Natural killer cell (primary cell): ENCODE measurements at regions not wholly inside any gene's neighbourhood (a gene's known extent, or its start where the extent isn't known, plus 50 kb on each side); places are given as distances from the start of the nearest gene placed in this dataset.

Experiments
- ATAC-seq, 3 donors: fragments of 150-1000 bp in 2 of 3; fragments of 200-7000 bp in 1 of 3; cut with Tn5 transposase; 1 replicate in 1 of 3; 2 replicates in 2 of 3; pipeline ENCODE4 v1.10.0; 2021; ENCODE audit warnings: mild to moderate bottlenecking in 2 of 3, moderate library complexity in 2 of 3
- DNase-seq, 2 donors: peaks; one replicate each; pipeline versions ENCODE4 v3.0.0 to v3.0.0-alpha.2; 2013 to 2021; ENCODE audit warnings: mixed read lengths in 1 of 2
- H3K27ac ChIP-seq: one replicate; pipeline ENCODE4 v1.5.1; 2013; ENCODE audit warnings: mild to moderate bottlenecking, low read length
- H3K27me3 ChIP-seq: one replicate; pipeline ENCODE4 v1.6.1; 2013; ENCODE audit warnings: low read length; ENCODE audit not compliant: control insufficient read depth, insufficient read depth
- H3K36me3 ChIP-seq: one replicate; pipeline ENCODE4 v1.6.1; 2013; ENCODE audit warnings: low read length; ENCODE audit not compliant: control insufficient read depth, insufficient read depth
- H3K4me1 ChIP-seq: one replicate; pipeline ENCODE4 v1.6.1; 2013; ENCODE audit warnings: low read length; ENCODE audit not compliant: control insufficient read depth, insufficient read depth
- H3K4me3 ChIP-seq: one replicate; pipeline ENCODE4 v1.5.1; 2013; ENCODE audit warnings: low read length
- H3K9me3 ChIP-seq: one replicate; pipeline ENCODE4 v1.6.1; 2013; ENCODE audit warnings: low read length; ENCODE audit not compliant: control insufficient read depth, insufficient read depth
- H3K27ac Mint-ChIP-seq, 2 donors: one replicate each; pipeline ENCODE4 v1.8.0; 2022; ENCODE audit warnings: mild to moderate bottlenecking in 2 of 2, mixed read lengths in 2 of 2, moderate library complexity in 1 of 2
- H3K27me3 Mint-ChIP-seq, 2 donors: one replicate each; pipeline ENCODE4 v1.8.0; 2022; ENCODE audit warnings: low read depth in 2 of 2, mixed read lengths in 2 of 2
- H3K36me3 Mint-ChIP-seq: one replicate; pipeline ENCODE4 v1.8.0; 2022; ENCODE audit warnings: mixed read lengths
- H3K4me1 Mint-ChIP-seq, 2 donors: one replicate each; pipeline ENCODE4 v1.8.0; 2022; ENCODE audit warnings: mixed read lengths in 2 of 2
- H3K4me3 Mint-ChIP-seq: one replicate; pipeline ENCODE4 v1.8.0; 2022; ENCODE audit warnings: mild to moderate bottlenecking, moderate library complexity, mixed read lengths
- H3K9me3 Mint-ChIP-seq, 2 donors: one replicate each; pipeline ENCODE4 v1.8.0; 2022; ENCODE audit warnings: mixed read lengths in 2 of 2
- WGBS: methylation state at CpG from one replicate; pipeline ENCODE4 v1.1.7; 2013; ENCODE audit warnings: missing lambda C conversion rate; ENCODE audit not compliant: insufficient coverage; 5-methylcytosine and 5-hydroxymethylcytosine counted together
- intact Hi-C: fragments of 100-400 bp; cut with micrococcal nuclease; formaldehyde crosslinking; loops from one replicate; pipeline ENCODE4 v1.14.2; 2022
- TF ChIP-seq, protein P1 (sequence below): fragments of 200-600 bp; IDR thresholded peaks from one replicate; pipeline ENCODE4 v1.8.0; 2022; ENCODE audit warnings: antibody characterized with exemption

DNA sequence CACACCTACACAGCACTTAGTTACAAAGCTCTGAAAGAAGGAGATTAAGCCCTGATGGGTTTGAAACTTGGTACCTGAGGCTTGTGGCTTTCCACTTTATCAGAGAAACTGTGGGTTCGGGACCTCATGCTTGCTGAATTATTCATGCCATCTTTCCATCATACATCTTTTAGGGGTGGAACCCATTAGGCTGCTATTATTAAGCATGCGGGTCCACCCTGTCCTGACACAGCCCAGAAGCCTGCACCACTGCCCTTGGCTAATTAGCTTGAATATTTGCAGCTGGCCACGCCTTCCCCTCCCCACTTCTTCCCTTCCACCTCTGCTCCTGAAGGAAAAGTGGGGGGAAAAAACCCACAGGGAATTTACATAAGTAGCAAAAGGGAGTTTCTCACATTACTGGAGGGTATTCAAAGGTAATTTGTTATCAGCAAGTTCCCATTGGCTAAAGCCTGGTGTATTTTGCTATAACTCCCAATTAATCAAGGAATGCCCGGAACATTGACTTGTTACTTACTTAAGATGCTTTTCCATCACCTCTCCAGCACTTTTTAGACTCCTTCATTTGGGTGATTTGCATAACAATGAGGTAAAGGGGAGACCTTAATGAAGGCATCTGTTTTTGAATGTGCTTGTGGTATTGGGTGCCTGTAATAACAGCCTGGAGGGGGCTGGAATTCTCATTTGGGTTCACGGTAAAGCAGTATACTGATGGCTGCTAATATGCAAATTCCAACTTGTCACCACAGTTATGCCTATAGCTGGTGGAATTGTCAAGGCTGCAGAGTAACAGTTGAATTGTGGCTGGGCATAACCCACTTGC lies 231.7 kb upstream of the GATB start:
- no peak for DNase-seq
- Histone ChIP-seq H3K27ac (no peak overlapping the region), H3K4me3 (no peak overlapping the region), H3K27me3 (no peaks in the 10 kb centered on the region), H3K4me1 (peaks cover 30% of the 10 kb centered on the region), H3K36me3 (no peaks in the 10 kb centered on the region), H3K9me3 (no peaks in the 10 kb centered on the region)
- Mint-ChIP-seq H3K4me1 (peaks cover 37 to 39% of the 10 kb centered on the region in 2 donors), H3K4me3 (no peak overlapping the region), H3K27me3 (no peaks in the 10 kb centered on the region), H3K36me3 (no peaks in the 10 kb centered on the region), H3K9me3 (no peaks in the 10 kb centered on the region), H3K27ac (peak overlapping the region in 1 of 2 donors; percentile 76)
- ATAC-seq: no peak
- intact Hi-C loops: no loop called here
- 78% methylated on average over 3 of the region's 5 CpGs for WGBS
- TF ChIP-seq, protein P1, sequence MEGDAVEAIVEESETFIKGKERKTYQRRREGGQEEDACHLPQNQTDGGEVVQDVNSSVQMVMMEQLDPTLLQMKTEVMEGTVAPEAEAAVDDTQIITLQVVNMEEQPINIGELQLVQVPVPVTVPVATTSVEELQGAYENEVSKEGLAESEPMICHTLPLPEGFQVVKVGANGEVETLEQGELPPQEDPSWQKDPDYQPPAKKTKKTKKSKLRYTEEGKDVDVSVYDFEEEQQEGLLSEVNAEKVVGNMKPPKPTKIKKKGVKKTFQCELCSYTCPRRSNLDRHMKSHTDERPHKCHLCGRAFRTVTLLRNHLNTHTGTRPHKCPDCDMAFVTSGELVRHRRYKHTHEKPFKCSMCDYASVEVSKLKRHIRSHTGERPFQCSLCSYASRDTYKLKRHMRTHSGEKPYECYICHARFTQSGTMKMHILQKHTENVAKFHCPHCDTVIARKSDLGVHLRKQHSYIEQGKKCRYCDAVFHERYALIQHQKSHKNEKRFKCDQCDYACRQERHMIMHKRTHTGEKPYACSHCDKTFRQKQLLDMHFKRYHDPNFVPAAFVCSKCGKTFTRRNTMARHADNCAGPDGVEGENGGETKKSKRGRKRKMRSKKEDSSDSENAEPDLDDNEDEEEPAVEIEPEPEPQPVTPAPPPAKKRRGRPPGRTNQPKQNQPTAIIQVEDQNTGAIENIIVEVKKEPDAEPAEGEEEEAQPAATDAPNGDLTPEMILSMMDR: no peak

DNA sequence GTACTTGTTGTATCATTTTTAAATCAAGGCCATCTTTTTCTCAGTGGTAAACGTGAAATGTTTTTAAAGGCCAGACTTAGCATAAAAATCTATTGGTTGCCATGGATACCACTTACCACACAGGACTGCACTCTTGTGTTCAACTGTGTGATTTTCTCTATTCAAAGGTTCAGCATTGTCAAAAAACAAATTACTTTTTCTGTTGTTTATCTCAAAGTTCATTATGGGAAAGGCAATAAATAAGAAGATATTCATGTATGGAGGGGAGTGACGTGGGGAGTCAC lies 231.0 kb upstream of the GATB start:
- no peaks in the 10 kb centered on the region for H3K27me3 Mint-ChIP-seq
- no peaks in the 10 kb centered on the region for H3K9me3 ChIP-seq
- DNase-seq (peak in 1 of 2 donors; percentile 34), ATAC-seq (peak in 2 of 3 donors; percentile 31 to 53)
- TF ChIP-seq, protein P1: no peak
- H3K4me3 Mint-ChIP-seq: peak overlapping the region; percentile 4
- intact Hi-C loops: no loop called here
- H3K27me3 ChIP-seq: no peaks in the 10 kb centered on the region
- peaks cover 30% of the 10 kb centered on the region for H3K4me1 ChIP-seq
- no peaks in the 10 kb centered on the region for H3K36me3 Mint-ChIP-seq
- peaks cover 37 to 39% of the 10 kb centered on the region in 2 donors for H3K4me1 Mint-ChIP-seq
- H3K27ac ChIP-seq: no peak overlapping the region
- peak overlapping the region in 1 of 2 donors; percentile 76 for H3K27ac Mint-ChIP-seq
- WGBS: 71% methylated on average over 2 of the region's 2 CpGs
- no peaks in the 10 kb centered on the region for H3K9me3 Mint-ChIP-seq
- no peaks in the 10 kb centered on the region for H3K36me3 ChIP-seq
- no peak overlapping the region for H3K4me3 ChIP-seq

DNA sequence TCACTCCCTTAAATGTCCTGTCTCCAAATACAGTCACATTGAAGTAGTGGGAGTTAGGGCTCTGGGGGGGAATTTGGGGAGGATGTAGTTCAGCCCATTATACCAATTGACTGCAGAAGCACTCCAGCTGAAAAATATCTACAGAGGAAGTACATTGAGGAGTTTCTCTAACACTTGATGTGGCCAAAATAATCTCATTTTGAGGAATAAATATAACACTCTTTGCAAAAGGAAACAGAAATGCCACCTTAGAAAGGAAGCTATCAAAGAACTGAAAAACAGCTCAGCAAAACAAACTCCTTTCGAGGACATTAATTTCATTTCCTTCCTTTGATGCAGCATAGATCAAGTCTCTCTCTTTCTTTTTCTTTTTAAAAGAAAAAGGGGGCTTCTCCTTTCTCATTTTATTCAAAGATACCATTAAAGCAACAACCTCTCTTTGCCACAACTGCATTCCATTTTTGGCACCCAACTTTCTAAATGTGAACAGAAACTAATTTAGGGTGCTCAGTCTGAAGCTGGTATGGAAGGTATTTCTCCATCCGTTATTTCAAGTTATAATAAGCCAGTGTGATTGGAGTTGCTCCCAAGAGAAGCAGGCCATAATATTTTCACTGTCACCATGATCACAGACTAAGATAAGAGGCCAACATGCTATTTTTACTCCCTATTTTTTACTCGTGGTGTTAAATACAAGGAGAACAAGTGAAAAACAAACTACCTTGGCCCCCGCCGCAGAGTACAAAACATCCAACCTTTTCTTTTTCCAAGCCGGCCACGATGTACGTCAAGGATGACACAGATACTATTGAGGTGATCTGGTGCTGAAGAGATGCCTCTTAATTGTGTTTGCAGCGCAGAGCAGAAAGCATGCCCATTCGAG lies 230.4 kb upstream of the GATB start:
- no peaks in the 10 kb centered on the region for H3K36me3 Mint-ChIP-seq
- H3K27ac Mint-ChIP-seq: peak overlapping the region; percentile 51 to 76
- Histone ChIP-seq H3K9me3 (no peaks in the 10 kb centered on the region), H3K4me1 (peaks cover 30% of the 10 kb centered on the region), H3K36me3 (no peaks in the 10 kb centered on the region), H3K27ac (peak overlapping the region; percentile 6), H3K27me3 (no peaks in the 10 kb centered on the region), H3K4me3 (no peak overlapping the region)
- TF ChIP-seq, protein P1: no peak
- peak in 1 of 2 donors; percentile 32 for DNase-seq
- peaks cover 37 to 39% of the 10 kb centered on the region in 2 donors for H3K4me1 Mint-ChIP-seq
- intact Hi-C loops: no loop called here
- peak overlapping the region; percentile 4 for H3K4me3 Mint-ChIP-seq
- 82% methylated on average over 5 of the region's 10 CpGs for WGBS
- no peaks in the 10 kb centered on the region for H3K9me3 Mint-ChIP-seq
- ATAC-seq: no peak
- no peaks in the 10 kb centered on the region for H3K27me3 Mint-ChIP-seq
